Breast epithelium (tissue), 3 donors: ENCODE measurements at regions not wholly inside any gene's neighbourhood (a gene's known extent, or its start where the extent isn't known, plus 50 kb on each side); places are given as distances from the start of the nearest gene placed in this dataset.

Source experiments
- CTCF ChIP-seq, 3 donors: fragments of 450-650 bp; IDR thresholded peaks; one replicate each; pipeline ENCODE4 v1.5.1; 2016 to 2017; ENCODE audit warnings: antibody characterized with exemption in 3 of 3, mild to moderate bottlenecking in 3 of 3, moderate library complexity in 3 of 3
- POLR2A ChIP-seq: fragments of 450-650 bp; IDR thresholded peaks from one replicate; pipeline ENCODE4 v1.6.1; 2016; ENCODE audit warnings: antibody characterized with exemption, mild to moderate bottlenecking, moderate library complexity
- POLR2AphosphoS5 ChIP-seq, 3 donors: sonication (generic); formaldehyde crosslinking; IDR thresholded peaks; one replicate each; pipeline ENCODE4 v1.6.1; 2017; ENCODE audit warnings: antibody characterized with exemption in 3 of 3

DNA sequence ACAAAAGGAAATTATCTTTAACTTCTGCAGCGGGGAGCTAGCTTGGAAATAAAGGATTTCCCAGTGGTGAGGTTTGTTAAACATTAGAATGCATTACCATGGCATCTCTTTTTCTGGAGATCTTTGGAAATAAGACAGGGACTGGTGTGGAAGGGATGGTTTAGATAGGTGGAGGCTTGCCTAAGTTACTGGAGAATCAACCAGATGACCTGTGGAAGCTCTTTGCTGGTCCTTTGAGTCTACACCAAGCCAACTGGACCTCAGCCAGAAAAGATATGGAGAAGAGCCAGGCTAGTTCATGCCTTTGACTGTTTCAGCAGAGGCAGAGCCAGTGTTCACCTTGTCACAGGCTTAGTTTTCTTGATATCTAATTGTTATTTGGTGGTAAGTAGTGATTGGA lies 134.7 kb downstream of the KCNRG start:
- TF ChIP-seq CTCF (IDR thresholded peaks at IDR 0.05) (no peak), POLR2A (no peak), POLR2AphosphoS5 (IDR thresholded peaks at IDR 0.05) (no peak)
